ENCODE measurements at regions not wholly inside any gene's neighbourhood (a gene's known extent, or its start where the extent isn't known, plus 50 kb on each side); places are given as distances from the start of the nearest gene placed in this dataset.

DNA sequence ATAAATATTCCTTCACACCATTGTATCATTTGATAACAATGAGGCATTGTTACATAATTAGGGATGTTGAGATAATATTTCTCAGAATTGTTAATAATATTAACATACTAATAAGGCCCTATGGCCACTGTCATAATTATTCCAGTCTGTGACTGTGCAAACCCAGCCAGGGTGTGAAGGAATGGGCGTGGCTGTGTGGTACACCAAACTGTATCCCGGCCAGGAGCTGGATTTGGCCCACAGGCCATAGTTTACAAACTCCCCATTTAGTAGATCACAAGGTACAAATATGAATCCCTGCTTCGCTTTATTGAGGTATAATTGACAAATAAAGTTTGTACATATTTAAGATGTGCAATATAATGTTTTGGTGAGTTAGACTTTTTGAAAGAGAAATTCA lies 894.7 kb downstream of the C6orf118 start:
- TF ChIP-seq POLR2AphosphoS5 (IDR thresholded peaks at IDR 0.05; ENCODE audit: control insufficient read depth, insufficient read depth, low read depth, low read length) = no peak
- TF ChIP-seq ZNF184 (CRISPR knock-in tag; IDR thresholded peaks at IDR 0.05) = no peak
- no peak for TF ChIP-seq SIN3B (IDR thresholded peaks at IDR 0.05; ENCODE audit: low read depth)
- no peak for TF ChIP-seq CREB1 (IDR thresholded peaks at IDR 0.05)
- no peak for TF ChIP-seq CREB1 (CRISPR knock-in tag; IDR thresholded peaks at IDR 0.05)
- TF ChIP-seq AFF4 (CRISPR knock-in tag; IDR thresholded peaks at IDR 0.05) = no peak
- TF ChIP-seq ZNF24 (IDR thresholded peaks at IDR 0.05) = no peak
- TF ChIP-seq, protein P1, sequence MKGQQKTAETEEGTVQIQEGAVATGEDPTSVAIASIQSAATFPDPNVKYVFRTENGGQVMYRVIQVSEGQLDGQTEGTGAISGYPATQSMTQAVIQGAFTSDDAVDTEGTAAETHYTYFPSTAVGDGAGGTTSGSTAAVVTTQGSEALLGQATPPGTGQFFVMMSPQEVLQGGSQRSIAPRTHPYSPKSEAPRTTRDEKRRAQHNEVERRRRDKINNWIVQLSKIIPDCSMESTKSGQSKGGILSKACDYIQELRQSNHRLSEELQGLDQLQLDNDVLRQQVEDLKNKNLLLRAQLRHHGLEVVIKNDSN (CRISPR knock-in tag; IDR thresholded peaks at IDR 0.05) = no peak
- TF ChIP-seq, protein P2, sequence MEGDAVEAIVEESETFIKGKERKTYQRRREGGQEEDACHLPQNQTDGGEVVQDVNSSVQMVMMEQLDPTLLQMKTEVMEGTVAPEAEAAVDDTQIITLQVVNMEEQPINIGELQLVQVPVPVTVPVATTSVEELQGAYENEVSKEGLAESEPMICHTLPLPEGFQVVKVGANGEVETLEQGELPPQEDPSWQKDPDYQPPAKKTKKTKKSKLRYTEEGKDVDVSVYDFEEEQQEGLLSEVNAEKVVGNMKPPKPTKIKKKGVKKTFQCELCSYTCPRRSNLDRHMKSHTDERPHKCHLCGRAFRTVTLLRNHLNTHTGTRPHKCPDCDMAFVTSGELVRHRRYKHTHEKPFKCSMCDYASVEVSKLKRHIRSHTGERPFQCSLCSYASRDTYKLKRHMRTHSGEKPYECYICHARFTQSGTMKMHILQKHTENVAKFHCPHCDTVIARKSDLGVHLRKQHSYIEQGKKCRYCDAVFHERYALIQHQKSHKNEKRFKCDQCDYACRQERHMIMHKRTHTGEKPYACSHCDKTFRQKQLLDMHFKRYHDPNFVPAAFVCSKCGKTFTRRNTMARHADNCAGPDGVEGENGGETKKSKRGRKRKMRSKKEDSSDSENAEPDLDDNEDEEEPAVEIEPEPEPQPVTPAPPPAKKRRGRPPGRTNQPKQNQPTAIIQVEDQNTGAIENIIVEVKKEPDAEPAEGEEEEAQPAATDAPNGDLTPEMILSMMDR (IDR thresholded peaks at IDR 0.05 in 2 of 3, conservative IDR thresholded peaks at IDR 0.05 in 1 of 3; ENCODE audit: insufficient read depth in 2 of 3, low read depth in 1 of 3, low read length in 3 of 3) = no peak
- TF ChIP-seq RAD21 (CRISPR knock-in tag; conservative IDR thresholded peaks at IDR 0.05 in 1 of 2, IDR thresholded peaks at IDR 0.05 in 1 of 2) = no peak
- TF ChIP-seq POLR2A (conservative IDR thresholded peaks at IDR 0.05) = no peak
- TF ChIP-seq ETV6 (IDR thresholded peaks at IDR 0.05; ENCODE audit: borderline replicate concordance in 1 of 2, low read depth in 2 of 2, low read length in 1 of 2) = no peak
- TF ChIP-seq ETV6 (CRISPR knock-in tag; IDR thresholded peaks at IDR 0.05; ENCODE audit: borderline replicate concordance) = no peak
- no peak for TF ChIP-seq SP1 (CRISPR knock-in tag; IDR thresholded peaks at IDR 0.05)
- no peak for TF ChIP-seq CCAR2 (IDR thresholded peaks at IDR 0.05; ENCODE audit: low read depth, low read length)
- TF ChIP-seq, protein P3, sequence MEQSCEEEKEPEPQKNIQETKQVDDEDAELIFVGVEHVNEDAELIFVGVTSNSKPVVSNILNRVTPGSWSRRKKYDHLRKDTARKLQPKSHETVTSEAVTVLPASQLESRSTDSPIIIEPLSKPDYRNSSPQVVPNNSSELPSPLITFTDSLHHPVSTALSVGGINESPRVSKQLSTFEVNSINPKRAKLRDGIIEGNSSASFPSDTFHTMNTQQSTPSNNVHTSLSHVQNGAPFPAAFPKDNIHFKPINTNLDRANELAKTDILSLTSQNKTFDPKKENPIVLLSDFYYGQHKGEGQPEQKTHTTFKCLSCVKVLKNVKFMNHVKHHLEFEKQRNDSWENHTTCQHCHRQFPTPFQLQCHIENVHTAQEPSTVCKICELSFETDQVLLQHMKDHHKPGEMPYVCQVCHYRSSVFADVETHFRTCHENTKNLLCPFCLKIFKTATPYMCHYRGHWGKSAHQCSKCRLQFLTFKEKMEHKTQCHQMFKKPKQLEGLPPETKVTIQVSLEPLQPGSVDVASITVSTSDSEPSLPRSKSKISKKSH (CRISPR knock-in tag; IDR thresholded peaks at IDR 0.05) = no peak

All from K562 (cell line).